ENCODE measurements at regions not wholly inside any gene's neighbourhood (a gene's known extent, or its start where the extent isn't known, plus 50 kb on each side); places are given as distances from the start of the nearest gene placed in this dataset.

- Histone ChIP-seq H3K9ac (ENCODE audit: control insufficient read depth, insufficient read depth, low read length) (no peak overlapping the region), H3K9me3 (replicated peaks; ENCODE audit: control insufficient read depth, insufficient read depth, low read length) (no peaks in the 10 kb centered on the region), H4K20me1 (ENCODE audit: control insufficient read depth, insufficient read depth) (no peaks in the 10 kb centered on the region), H3K27me3 (replicated peaks in 1 of 2; ENCODE audit: control insufficient read depth in 2 of 2, insufficient read depth in 2 of 2, low read length in 1 of 2) (no peaks in the 10 kb centered on the region), H3K4me2 (ENCODE audit: control insufficient read depth, insufficient read depth) (no peak overlapping the region), H3K4me1 (ENCODE audit: control insufficient read depth, insufficient read depth, low read length) (peaks cover 5% of the 10 kb centered on the region; the same call in 1 of the 2 replicates), H3K4me3 (no peak overlapping the region), H3K27ac (ENCODE audit: control insufficient read depth, insufficient read depth) (no peak overlapping the region), H3K36me3 (ENCODE audit: control insufficient read depth in 2 of 2, insufficient read depth in 2 of 2, low read length in 1 of 2) (no peaks in the 10 kb centered on the region), H3K79me2 (ENCODE audit: control insufficient read depth, insufficient read depth, low read length) (no peaks in the 10 kb centered on the region), H2AFZ (ENCODE audit: control insufficient read depth, low read depth, low read length) (no peak overlapping the region)
- intact Hi-C loops (cut with micrococcal nuclease; ENCODE audit: unreplicated experiment) (loop anchor here (5.0 kb wide), 2 partner anchors 165 to 275 kb away; no protein-coding TSS in a partner anchor), in situ Hi-C loops (cut with MboI) (loop anchor here (5.0 kb wide), 2 partner anchors 420 to 715 kb away; no protein-coding TSS in a partner anchor)
- DNase-seq (ENCODE audit: low read depth, low spot score) (no peak), ATAC-seq (no peak), FAIRE-seq (no peak)
- BruUV-seq (replicated peaks): no TSS peak
- ChIA-PET SMC1A (ENCODE audit: uncharacterized antibody, unreplicated experiment) (interaction anchor here (1.0 to 2.7 kb wide), 4 partner anchors 14 to 270 kb away, joined by 3 to 11 read pairs (median 3); no protein-coding TSS in a partner anchor), CTCF (interaction anchor here (2.9 kb wide), 1 partner anchor 22 kb away, joined by 24 read pairs; no protein-coding TSS in a partner anchor), RAD21 (ENCODE audit: unreplicated experiment) (interaction anchor here (1.5 to 2.0 kb wide), 2 partner anchors 10 to 166 kb away, joined by 5 to 11 read pairs; no protein-coding TSS in a partner anchor), POLR2A (no interaction called here)
- 46% methylated on average over 1 of the region's 1 CpG for WGBS (ENCODE audit: insufficient coverage, insufficient replicate concordance, low lambda C conversion rate, missing lambda C conversion rate)
- TF ChIP-seq NR2C1 (IDR thresholded peaks at IDR 0.05) (no peak), GATAD2B (conservative IDR thresholded peaks at IDR 0.05; ENCODE audit: low read depth) (no peak), PAX8 (IDR thresholded peaks at IDR 0.05) (no peak), POLR2AphosphoS2 (IDR thresholded peaks at IDR 0.05; ENCODE audit: low read depth, low read length) (no peak), SUZ12 (IDR thresholded peaks at IDR 0.05; ENCODE audit: unreplicated experiment) (no peak), ZBTB4 (CRISPR knock-in tag; IDR thresholded peaks at IDR 0.05) (no peak), ELK1 (IDR thresholded peaks at IDR 0.05; ENCODE audit: low read depth, low read length) (no peak), ZNF207 (IDR thresholded peaks at IDR 0.05; ENCODE audit: borderline replicate concordance) (no peak), MEF2B (IDR thresholded peaks at IDR 0.05; ENCODE audit: partially characterized antibody, poor library complexity, severe bottlenecking) (no peak), KAT2A (conservative IDR thresholded peaks at IDR 0.05; ENCODE audit: control insufficient read depth, low read depth, low read length) (no peak), GABPA (IDR thresholded peaks at IDR 0.05; ENCODE audit: low read depth) (no peak), NFIC (IDR thresholded peaks at IDR 0.05; ENCODE audit: low read depth, low read length) (no peak)
- TF ChIP-seq, protein P1, sequence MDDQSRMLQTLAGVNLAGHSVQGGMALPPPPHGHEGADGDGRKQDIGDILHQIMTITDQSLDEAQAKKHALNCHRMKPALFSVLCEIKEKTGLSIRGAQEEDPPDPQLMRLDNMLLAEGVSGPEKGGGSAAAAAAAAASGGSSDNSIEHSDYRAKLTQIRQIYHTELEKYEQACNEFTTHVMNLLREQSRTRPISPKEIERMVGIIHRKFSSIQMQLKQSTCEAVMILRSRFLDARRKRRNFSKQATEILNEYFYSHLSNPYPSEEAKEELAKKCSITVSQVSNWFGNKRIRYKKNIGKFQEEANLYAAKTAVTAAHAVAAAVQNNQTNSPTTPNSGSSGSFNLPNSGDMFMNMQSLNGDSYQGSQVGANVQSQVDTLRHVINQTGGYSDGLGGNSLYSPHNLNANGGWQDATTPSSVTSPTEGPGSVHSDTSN (IDR thresholded peaks at IDR 0.05; ENCODE audit: insufficient replicate concordance, low read depth, low read length): no peak
- TF ChIP-seq, protein P2, sequence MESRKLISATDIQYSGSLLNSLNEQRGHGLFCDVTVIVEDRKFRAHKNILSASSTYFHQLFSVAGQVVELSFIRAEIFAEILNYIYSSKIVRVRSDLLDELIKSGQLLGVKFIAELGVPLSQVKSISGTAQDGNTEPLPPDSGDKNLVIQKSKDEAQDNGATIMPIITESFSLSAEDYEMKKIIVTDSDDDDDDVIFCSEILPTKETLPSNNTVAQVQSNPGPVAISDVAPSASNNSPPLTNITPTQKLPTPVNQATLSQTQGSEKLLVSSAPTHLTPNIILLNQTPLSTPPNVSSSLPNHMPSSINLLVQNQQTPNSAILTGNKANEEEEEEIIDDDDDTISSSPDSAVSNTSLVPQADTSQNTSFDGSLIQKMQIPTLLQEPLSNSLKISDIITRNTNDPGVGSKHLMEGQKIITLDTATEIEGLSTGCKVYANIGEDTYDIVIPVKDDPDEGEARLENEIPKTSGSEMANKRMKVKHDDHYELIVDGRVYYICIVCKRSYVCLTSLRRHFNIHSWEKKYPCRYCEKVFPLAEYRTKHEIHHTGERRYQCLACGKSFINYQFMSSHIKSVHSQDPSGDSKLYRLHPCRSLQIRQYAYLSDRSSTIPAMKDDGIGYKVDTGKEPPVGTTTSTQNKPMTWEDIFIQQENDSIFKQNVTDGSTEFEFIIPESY (IDR thresholded peaks at IDR 0.05): no peak
These were observed 77.9 kb upstream of the GLS start for GRCh38 chr2:190802626-190803209.
